NB4 (cell line): ENCODE measurements at regions not wholly inside any gene's neighbourhood (a gene's known extent, or its start where the extent isn't known, plus 50 kb on each side); places are given as distances from the start of the nearest gene placed in this dataset.

ENCODE experiments used
- POLR2A ChIP-seq: IDR thresholded peaks from 2 replicates; pipeline ENCODE4 v1.6.1; 2011; ENCODE audit warnings: mild to moderate bottlenecking; ENCODE audit not compliant: insufficient read length; ENCODE audit errors: extremely low read depth
- TF ChIP-seq, protein P1 (sequence below): IDR thresholded peaks from one replicate; pipeline ENCODE4 v1.5.1; 2012; ENCODE audit warnings: low read depth, low read length
- TF ChIP-seq, protein P2 (sequence below): IDR thresholded peaks from 2 replicates; pipeline ENCODE4 v1.6.1; 2011; ENCODE audit warnings: low read depth, low read length

DNA sequence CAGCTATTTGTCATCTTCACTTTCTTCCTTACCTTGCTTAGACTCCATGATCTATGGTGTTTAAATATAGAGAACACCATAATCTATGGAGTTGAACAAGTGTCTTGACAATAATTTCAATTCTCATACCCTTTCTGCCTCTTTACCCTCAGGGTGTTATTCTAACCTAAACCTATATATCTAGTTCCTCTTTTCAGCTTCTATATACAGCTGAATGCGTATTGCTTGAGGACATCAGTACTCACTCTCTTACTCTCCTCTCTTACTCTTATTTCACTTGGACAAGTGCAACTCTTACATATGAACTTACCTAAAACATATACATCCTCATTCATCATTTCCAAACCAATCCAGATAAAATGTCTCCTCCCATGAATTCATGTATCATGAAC, 187.1 kb downstream of the RAP2B start:
- TF ChIP-seq, protein P1, sequence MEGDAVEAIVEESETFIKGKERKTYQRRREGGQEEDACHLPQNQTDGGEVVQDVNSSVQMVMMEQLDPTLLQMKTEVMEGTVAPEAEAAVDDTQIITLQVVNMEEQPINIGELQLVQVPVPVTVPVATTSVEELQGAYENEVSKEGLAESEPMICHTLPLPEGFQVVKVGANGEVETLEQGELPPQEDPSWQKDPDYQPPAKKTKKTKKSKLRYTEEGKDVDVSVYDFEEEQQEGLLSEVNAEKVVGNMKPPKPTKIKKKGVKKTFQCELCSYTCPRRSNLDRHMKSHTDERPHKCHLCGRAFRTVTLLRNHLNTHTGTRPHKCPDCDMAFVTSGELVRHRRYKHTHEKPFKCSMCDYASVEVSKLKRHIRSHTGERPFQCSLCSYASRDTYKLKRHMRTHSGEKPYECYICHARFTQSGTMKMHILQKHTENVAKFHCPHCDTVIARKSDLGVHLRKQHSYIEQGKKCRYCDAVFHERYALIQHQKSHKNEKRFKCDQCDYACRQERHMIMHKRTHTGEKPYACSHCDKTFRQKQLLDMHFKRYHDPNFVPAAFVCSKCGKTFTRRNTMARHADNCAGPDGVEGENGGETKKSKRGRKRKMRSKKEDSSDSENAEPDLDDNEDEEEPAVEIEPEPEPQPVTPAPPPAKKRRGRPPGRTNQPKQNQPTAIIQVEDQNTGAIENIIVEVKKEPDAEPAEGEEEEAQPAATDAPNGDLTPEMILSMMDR = no peak
- no peak for TF ChIP-seq POLR2A
- TF ChIP-seq, protein P2, sequence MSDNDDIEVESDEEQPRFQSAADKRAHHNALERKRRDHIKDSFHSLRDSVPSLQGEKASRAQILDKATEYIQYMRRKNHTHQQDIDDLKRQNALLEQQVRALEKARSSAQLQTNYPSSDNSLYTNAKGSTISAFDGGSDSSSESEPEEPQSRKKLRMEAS = no peak
